ENCODE measurements at regions not wholly inside any gene's neighbourhood (a gene's known extent, or its start where the extent isn't known, plus 50 kb on each side); places are given as distances from the start of the nearest gene placed in this dataset.

DNA sequence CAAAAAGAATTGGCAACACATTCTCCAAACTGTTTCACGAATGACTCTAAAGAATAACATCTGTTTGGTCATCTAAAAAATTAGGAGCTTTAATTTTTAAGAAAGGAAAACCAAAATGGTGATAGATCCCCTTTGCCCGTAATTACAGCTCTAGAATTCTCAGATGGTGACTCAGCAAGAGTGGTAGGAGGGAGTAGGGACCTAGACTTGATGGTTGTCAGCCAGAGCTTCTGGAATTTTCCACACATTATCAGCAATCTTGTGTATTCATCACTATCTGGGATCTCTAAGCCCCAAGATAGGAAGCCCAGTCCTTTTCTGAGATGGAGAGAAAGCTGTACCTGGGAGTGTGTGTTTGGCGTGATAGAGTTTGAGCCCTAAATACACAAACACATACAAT, 103.9 kb upstream of the RAB40AL start:
- H3K4me1 ChIP-seq, result no peaks in the 10 kb centered on the region
- WGBS, 2 donors (ENCODE audit: low coverage in 1 of 2), result 57% methylated on average over 3 of the region's 3 CpGs
- no peak for TF ChIP-seq EP300 (IDR thresholded peaks at IDR 0.05)
- TF ChIP-seq, protein P1, sequence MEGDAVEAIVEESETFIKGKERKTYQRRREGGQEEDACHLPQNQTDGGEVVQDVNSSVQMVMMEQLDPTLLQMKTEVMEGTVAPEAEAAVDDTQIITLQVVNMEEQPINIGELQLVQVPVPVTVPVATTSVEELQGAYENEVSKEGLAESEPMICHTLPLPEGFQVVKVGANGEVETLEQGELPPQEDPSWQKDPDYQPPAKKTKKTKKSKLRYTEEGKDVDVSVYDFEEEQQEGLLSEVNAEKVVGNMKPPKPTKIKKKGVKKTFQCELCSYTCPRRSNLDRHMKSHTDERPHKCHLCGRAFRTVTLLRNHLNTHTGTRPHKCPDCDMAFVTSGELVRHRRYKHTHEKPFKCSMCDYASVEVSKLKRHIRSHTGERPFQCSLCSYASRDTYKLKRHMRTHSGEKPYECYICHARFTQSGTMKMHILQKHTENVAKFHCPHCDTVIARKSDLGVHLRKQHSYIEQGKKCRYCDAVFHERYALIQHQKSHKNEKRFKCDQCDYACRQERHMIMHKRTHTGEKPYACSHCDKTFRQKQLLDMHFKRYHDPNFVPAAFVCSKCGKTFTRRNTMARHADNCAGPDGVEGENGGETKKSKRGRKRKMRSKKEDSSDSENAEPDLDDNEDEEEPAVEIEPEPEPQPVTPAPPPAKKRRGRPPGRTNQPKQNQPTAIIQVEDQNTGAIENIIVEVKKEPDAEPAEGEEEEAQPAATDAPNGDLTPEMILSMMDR (IDR thresholded peaks at IDR 0.05), result no peak

GRCh38 chrX:102835504-102836146, 101.4 kb upstream of the RAB40AL start:
- no peak for ATAC-seq
- Histone ChIP-seq H3K4me1 (no peaks in the 10 kb centered on the region), H3K36me3 (peaks cover 0 to 8% of the 10 kb centered on the region in 2 donors), H3K27me3 (no peaks in the 10 kb centered on the region), H3K9me3 (no peaks in the 10 kb centered on the region), H3K4me3 (no peak overlapping the region), H3K27ac (no peak overlapping the region)
- 40 to 69% methylated on average over 4 to 5 of the region's 5 CpGs for WGBS, 2 donors (ENCODE audit: low coverage in 1 of 2)
- TF ChIP-seq EP300 (IDR thresholded peaks at IDR 0.05) (no peak), POLR2AphosphoS5 (IDR thresholded peaks at IDR 0.05) (no peak), POLR2A (IDR thresholded peaks at IDR 0.05) (no peak)
- TF ChIP-seq, protein P1 (IDR thresholded peaks at IDR 0.05), result peak in 2 of 4 experiments; percentile 12 to 40

More for the DNA sequence above, 103.9 kb upstream of the RAB40AL start:
- H3K9me3 ChIP-seq, result no peaks in the 10 kb centered on the region
- H3K4me3 ChIP-seq, result no peak overlapping the region
- no peak for ATAC-seq
- no peaks in the 10 kb centered on the region for H3K36me3 ChIP-seq
- no peaks in the 10 kb centered on the region for H3K27me3 ChIP-seq
- no peak overlapping the region for H3K27ac ChIP-seq

- no peaks in the 10 kb centered on the region for H3K27me3 ChIP-seq
- H3K4me1 ChIP-seq, result no peaks in the 10 kb centered on the region
- no peak for ATAC-seq
- H3K4me3 ChIP-seq, result no peak overlapping the region
- H3K36me3 ChIP-seq, result peaks cover 0 to 14% of the 10 kb centered on the region in 2 donors
- 60 to 63% methylated on average over 1 of the region's 1 CpG for WGBS, 2 donors (ENCODE audit: low coverage in 1 of 2)
- no peaks in the 10 kb centered on the region for H3K9me3 ChIP-seq
- TF ChIP-seq POLR2A (IDR thresholded peaks at IDR 0.05) (no peak), POLR2AphosphoS5 (IDR thresholded peaks at IDR 0.05) (no peak), EP300 (IDR thresholded peaks at IDR 0.05) (no peak)
- TF ChIP-seq, protein P1 (IDR thresholded peaks at IDR 0.05), result no peak
- H3K27ac ChIP-seq, result no peak overlapping the region
These were observed 99.2 kb upstream of the RAB40AL start for GRCh38 chrX:102837847-102838246.

- 67 to 72% methylated on average over 1 to 4 of the region's 6 CpGs for WGBS, 2 donors (ENCODE audit: low coverage in 1 of 2)
- H3K27ac ChIP-seq, result no peak overlapping the region
- no peaks in the 10 kb centered on the region for H3K27me3 ChIP-seq
- no peak overlapping the region for H3K4me3 ChIP-seq
- H3K4me1 ChIP-seq, result no peaks in the 10 kb centered on the region
- no peak for ATAC-seq
- H3K9me3 ChIP-seq, result no peaks in the 10 kb centered on the region
- H3K36me3 ChIP-seq, result peaks cover 0 to 20% of the 10 kb centered on the region in 2 donors
- TF ChIP-seq EP300 (IDR thresholded peaks at IDR 0.05), result no peak
- TF ChIP-seq POLR2AphosphoS5 (IDR thresholded peaks at IDR 0.05), result no peak
- TF ChIP-seq, protein P1 (IDR thresholded peaks at IDR 0.05), result no peak
- TF ChIP-seq POLR2A (IDR thresholded peaks at IDR 0.05), result no peak
These were observed 96.0 kb upstream of the RAB40AL start for GRCh38 chrX:102840871-102841705.

DNA sequence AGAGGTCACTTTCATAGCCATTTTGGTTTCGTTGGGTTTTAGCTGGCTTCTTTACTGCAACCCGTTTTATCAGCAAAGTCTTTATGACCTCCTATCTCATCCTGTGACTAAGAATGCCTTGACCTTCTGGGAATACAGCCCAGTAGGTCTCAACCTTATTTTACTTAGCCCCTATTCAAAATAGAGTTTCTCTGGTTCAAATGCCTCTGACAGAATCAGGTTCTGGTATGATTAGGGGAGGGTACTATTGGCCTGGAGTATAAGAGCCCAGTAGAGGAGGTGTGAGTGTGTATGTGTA, 95.4 kb upstream of the RAB40AL start:
- H3K27me3 ChIP-seq, result no peaks in the 10 kb centered on the region
- 75 to 83% methylated on average over 2 of the region's 2 CpGs for WGBS, 2 donors (ENCODE audit: low coverage in 1 of 2)
- peaks cover 0 to 20% of the 10 kb centered on the region in 2 donors for H3K36me3 ChIP-seq
- no peak overlapping the region for H3K4me3 ChIP-seq
- no peaks in the 10 kb centered on the region for H3K4me1 ChIP-seq
- TF ChIP-seq EP300 (IDR thresholded peaks at IDR 0.05) (no peak), POLR2AphosphoS5 (IDR thresholded peaks at IDR 0.05) (no peak), POLR2A (IDR thresholded peaks at IDR 0.05) (no peak)
- TF ChIP-seq, protein P1 (IDR thresholded peaks at IDR 0.05), result no peak
- no peak for ATAC-seq
- no peaks in the 10 kb centered on the region for H3K9me3 ChIP-seq
- H3K27ac ChIP-seq, result no peak overlapping the region
